HEK293 (cell line): ENCODE measurements at regions not wholly inside any gene's neighbourhood (a gene's known extent, or its start where the extent isn't known, plus 50 kb on each side); places are given as distances from the start of the nearest gene placed in this dataset.

Source experiments
- CTCF ChIP-seq: fragments of 450-650 bp; formaldehyde crosslinking; IDR thresholded peaks from 2 replicates; pipeline ENCODE4 v1.5.1; 2016; ENCODE audit warnings: missing biosample characterization, missing genetic modification characterization
- PBX3 ChIP-seq: sonication (generic); formaldehyde crosslinking; IDR thresholded peaks from 2 replicates; pipeline ENCODE4 v1.8.1; 2022; ENCODE audit warnings: mild to moderate bottlenecking, moderate library complexity, missing genetic modification reagents
- ZBTB11 ChIP-seq: fragments of 450-650 bp; formaldehyde crosslinking; conservative IDR thresholded peaks from 2 replicates; pipeline ENCODE4 v1.5.1; 2016; ENCODE audit warnings: low read depth, missing biosample characterization, missing genetic modification characterization
- ZBTB49 ChIP-seq: fragments of 450-650 bp; formaldehyde crosslinking; IDR thresholded peaks from 2 replicates; pipeline ENCODE4 v1.5.1; 2016; ENCODE audit warnings: missing biosample characterization, missing genetic modification characterization, low read depth
- ZNF10 ChIP-seq: fragments of 450-650 bp; formaldehyde crosslinking; IDR thresholded peaks from 2 replicates; pipeline ENCODE4 v1.5.1; 2017; ENCODE audit warnings: missing biosample characterization, missing genetic modification characterization
- ZNF18 ChIP-seq: fragments of 450-650 bp; formaldehyde crosslinking; IDR thresholded peaks from 2 replicates; pipeline ENCODE4 v1.5.1; 2016; ENCODE audit warnings: missing biosample characterization, missing genetic modification characterization
- ZNF350 ChIP-seq: fragments of 450-650 bp; formaldehyde crosslinking; IDR thresholded peaks from 2 replicates; pipeline ENCODE4 v1.5.0; 2017; ENCODE audit warnings: missing biosample characterization, mild to moderate bottlenecking, missing genetic modification characterization
- ZNF362 ChIP-seq: fragments of 450-650 bp; formaldehyde crosslinking; IDR thresholded peaks from 2 replicates; pipeline ENCODE4 v1.5.1; 2016; ENCODE audit warnings: missing biosample characterization, missing genetic modification characterization

GRCh38 chr1:103362348-103363007 is 163.0 kb upstream of the RNPC3 start:
- TF ChIP-seq CTCF (tag by site-specific recombination) = no peak
- TF ChIP-seq ZNF362 = no peak
- no peak for TF ChIP-seq ZNF18 (tag by site-specific recombination)
- no peak for TF ChIP-seq ZNF10 (tag by site-specific recombination)
- TF ChIP-seq ZNF350 (tag by site-specific recombination) = no peak
- TF ChIP-seq ZBTB49 = no peak
- TF ChIP-seq ZBTB11 (tag by site-specific recombination) = no peak
- no peak for TF ChIP-seq PBX3 (CRISPR knock-in tag)
